LNCAP (cell line): ENCODE measurements at regions not wholly inside any gene's neighbourhood (a gene's known extent, or its start where the extent isn't known, plus 50 kb on each side); places are given as distances from the start of the nearest gene placed in this dataset.

Experiments
- CTCF ChIP-seq: fragments of 450-650 bp; IDR thresholded peaks from 2 replicates; pipeline ENCODE4 v1.5.1; 2017; ENCODE audit warnings: mild to moderate bottlenecking

GRCh38 chr15:93202405-93202804 is 113.4 kb upstream of the RGMA start:
- no peak for TF ChIP-seq CTCF

- TF ChIP-seq CTCF, result no peak
These were observed 112.9 kb upstream of the RGMA start for GRCh38 chr15:93201940-93202339.

GRCh38 chr15:93200837-93201226 is 111.8 kb upstream of the RGMA start:
- TF ChIP-seq CTCF, result no peak

GRCh38 chr15:93200081-93200836 is 111.2 kb upstream of the RGMA start:
- no peak for TF ChIP-seq CTCF

- TF ChIP-seq CTCF, result no peak
These were observed 107.2 kb upstream of the RGMA start for GRCh38 chr15:93196135-93196670.

- no peak for TF ChIP-seq CTCF
These were observed 106.1 kb upstream of the RGMA start for GRCh38 chr15:93195109-93195508.

GRCh38 chr15:93190238-93190637 is 101.2 kb upstream of the RGMA start:
- TF ChIP-seq CTCF, result no peak
